Right atrium auricular region (tissue), 2 donors: ENCODE measurements at regions not wholly inside any gene's neighbourhood (a gene's known extent, or its start where the extent isn't known, plus 50 kb on each side); places are given as distances from the start of the nearest gene placed in this dataset.

Source experiments
- DNase-seq: peaks from one replicate; pipeline ENCODE4 v3.0.0-alpha.2; 2019; ENCODE audit warnings: low spot score
- H3K27ac ChIP-seq, 2 donors: fragments of 200-600 bp; sonication (generic); 1 replicate in 1 of 2; 2 replicates in 1 of 2; pipeline ENCODE4 v1.5.1; 2016 to 2019
- H3K27me3 ChIP-seq, 2 donors: fragments of 200-600 bp; sonication (generic); one replicate each; pipeline versions ENCODE4 v1.5.1 to v1.6.0; 2017 to 2019
- H3K36me3 ChIP-seq: fragments of 200-600 bp; sonication (generic); one replicate; pipeline ENCODE4 v1.5.1; 2016
- H3K4me1 ChIP-seq, 2 donors: fragments of 200-600 bp; sonication (generic); one replicate each; pipeline versions ENCODE4 v1.5.1 to v1.6.0; 2017 to 2019
- H3K4me3 ChIP-seq, 2 donors: fragments of 200-600 bp; sonication (generic); 1 replicate in 1 of 2; 2 replicates in 1 of 2; pipeline ENCODE4 v1.5.1; 2017 to 2019; ENCODE audit warnings: mild to moderate bottlenecking in 1 of 2, moderate library complexity in 1 of 2
- H3K9me3 ChIP-seq, 2 donors: fragments of 200-600 bp; sonication (generic); one replicate each; pipeline ENCODE4 v1.5.1; 2019
- TF ChIP-seq, protein P1 (sequence below), 2 donors: fragments of 200-600 bp; sonication (generic); IDR thresholded peaks; one replicate each; pipeline ENCODE4 v1.5.1; 2019; ENCODE audit warnings: antibody characterized with exemption in 2 of 2

DNA sequence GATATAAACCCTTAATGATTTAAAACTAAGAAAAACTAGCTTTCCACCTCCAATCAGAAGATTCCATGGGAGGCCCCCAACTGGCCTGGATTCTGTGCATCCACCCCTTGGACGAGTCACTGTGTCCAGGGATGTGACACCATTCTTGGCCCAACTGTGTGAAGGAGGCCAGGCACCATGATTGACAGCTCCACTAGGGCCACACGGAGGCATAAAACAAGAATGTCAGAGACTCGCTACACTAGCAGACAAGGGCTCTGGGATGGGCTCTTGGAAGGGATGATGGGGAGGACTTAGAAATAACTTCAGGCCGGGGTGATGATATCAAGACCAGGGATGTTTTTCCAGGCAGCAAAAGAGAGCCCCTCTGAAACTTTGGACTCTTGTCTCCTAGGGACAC, 117.8 kb upstream of the GNAO1 start:
- H3K4me3 ChIP-seq: no peak overlapping the region
- H3K36me3 ChIP-seq: no peaks in the 10 kb centered on the region
- DNase-seq: no peak
- H3K27ac ChIP-seq: no peak overlapping the region
- TF ChIP-seq, protein P1, sequence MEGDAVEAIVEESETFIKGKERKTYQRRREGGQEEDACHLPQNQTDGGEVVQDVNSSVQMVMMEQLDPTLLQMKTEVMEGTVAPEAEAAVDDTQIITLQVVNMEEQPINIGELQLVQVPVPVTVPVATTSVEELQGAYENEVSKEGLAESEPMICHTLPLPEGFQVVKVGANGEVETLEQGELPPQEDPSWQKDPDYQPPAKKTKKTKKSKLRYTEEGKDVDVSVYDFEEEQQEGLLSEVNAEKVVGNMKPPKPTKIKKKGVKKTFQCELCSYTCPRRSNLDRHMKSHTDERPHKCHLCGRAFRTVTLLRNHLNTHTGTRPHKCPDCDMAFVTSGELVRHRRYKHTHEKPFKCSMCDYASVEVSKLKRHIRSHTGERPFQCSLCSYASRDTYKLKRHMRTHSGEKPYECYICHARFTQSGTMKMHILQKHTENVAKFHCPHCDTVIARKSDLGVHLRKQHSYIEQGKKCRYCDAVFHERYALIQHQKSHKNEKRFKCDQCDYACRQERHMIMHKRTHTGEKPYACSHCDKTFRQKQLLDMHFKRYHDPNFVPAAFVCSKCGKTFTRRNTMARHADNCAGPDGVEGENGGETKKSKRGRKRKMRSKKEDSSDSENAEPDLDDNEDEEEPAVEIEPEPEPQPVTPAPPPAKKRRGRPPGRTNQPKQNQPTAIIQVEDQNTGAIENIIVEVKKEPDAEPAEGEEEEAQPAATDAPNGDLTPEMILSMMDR (IDR thresholded peaks at IDR 0.05): no peak
- peaks cover 0 to 6% of the 10 kb centered on the region in 2 donors for H3K4me1 ChIP-seq
- no peaks in the 10 kb centered on the region for H3K27me3 ChIP-seq
- H3K9me3 ChIP-seq: no peaks in the 10 kb centered on the region

DNA sequence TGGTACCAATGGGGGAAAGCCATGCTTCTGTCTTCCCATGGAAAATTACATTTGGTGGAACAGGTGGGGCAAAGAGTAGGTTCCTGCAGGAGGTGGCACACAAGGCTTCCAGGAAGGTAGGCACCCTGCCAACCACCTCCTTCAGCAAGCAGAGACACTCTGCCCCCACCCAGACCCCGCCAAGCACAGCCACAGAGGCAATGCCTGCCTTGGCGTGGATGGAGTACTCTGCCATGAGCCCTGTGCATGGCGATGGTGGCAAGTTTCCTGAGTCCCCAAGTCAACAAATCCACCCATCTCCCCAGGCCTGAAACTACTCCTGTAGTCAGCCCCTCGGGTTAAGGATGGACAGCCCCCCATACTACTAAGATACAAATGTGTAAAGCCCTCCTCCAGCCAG, 119.2 kb upstream of the GNAO1 start:
- Histone ChIP-seq H3K27ac (no peak overlapping the region), H3K36me3 (no peaks in the 10 kb centered on the region), H3K4me3 (no peak overlapping the region), H3K27me3 (no peaks in the 10 kb centered on the region), H3K9me3 (no peaks in the 10 kb centered on the region), H3K4me1 (peaks cover 0 to 6% of the 10 kb centered on the region in 2 donors)
- no peak for DNase-seq
- TF ChIP-seq, protein P1 (IDR thresholded peaks at IDR 0.05): no peak

DNA sequence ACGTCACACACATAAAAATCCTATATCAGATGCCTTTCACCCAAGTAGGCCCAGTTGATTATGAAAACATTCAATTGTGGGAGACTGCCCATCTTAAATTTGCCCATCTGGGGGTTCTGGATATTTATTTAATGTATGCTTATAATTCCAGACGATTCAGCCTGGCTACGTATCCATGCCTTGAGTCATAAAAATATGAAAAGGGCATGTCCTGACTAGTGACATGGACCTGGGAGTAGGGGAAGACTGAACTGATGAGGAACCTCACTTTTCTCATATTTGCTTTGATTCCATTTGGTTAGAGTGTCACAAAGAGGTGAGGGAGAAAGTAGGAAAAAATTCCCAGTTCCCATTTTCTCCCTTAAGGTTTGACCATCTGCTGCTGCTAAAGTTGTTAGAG, 122.5 kb upstream of the GNAO1 start:
- no peak for DNase-seq
- no peaks in the 10 kb centered on the region for H3K27me3 ChIP-seq
- TF ChIP-seq, protein P1 (IDR thresholded peaks at IDR 0.05): no peak
- H3K36me3 ChIP-seq: no peaks in the 10 kb centered on the region
- H3K4me3 ChIP-seq: no peak overlapping the region
- H3K4me1 ChIP-seq: no peaks in the 10 kb centered on the region
- no peak overlapping the region for H3K27ac ChIP-seq
- no peaks in the 10 kb centered on the region for H3K9me3 ChIP-seq

DNA sequence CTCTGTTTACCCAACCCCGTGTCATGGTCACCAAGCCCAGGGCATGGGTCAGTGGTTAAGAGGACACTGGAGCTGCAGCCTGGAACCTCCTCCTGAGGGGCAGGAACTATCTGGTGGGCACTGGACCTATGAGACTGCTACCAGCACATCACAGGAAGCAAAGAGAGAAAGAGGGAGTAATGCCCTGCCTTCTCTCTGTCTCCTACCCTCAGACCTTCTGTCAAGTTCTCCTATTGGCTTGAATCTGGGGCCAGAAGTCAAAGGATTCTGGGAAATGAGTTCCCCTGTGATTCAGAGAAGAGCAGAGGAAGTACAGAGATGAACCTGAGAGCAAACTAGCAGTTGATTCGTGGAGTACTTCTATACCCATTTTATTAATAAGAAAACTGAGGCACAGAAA, 123.0 kb upstream of the GNAO1 start:
- H3K36me3 ChIP-seq: no peaks in the 10 kb centered on the region
- no peaks in the 10 kb centered on the region for H3K9me3 ChIP-seq
- H3K4me1 ChIP-seq: no peaks in the 10 kb centered on the region
- H3K4me3 ChIP-seq: no peak overlapping the region
- no peak overlapping the region for H3K27ac ChIP-seq
- TF ChIP-seq, protein P1 (IDR thresholded peaks at IDR 0.05): no peak
- no peak for DNase-seq
- H3K27me3 ChIP-seq: no peaks in the 10 kb centered on the region

DNA sequence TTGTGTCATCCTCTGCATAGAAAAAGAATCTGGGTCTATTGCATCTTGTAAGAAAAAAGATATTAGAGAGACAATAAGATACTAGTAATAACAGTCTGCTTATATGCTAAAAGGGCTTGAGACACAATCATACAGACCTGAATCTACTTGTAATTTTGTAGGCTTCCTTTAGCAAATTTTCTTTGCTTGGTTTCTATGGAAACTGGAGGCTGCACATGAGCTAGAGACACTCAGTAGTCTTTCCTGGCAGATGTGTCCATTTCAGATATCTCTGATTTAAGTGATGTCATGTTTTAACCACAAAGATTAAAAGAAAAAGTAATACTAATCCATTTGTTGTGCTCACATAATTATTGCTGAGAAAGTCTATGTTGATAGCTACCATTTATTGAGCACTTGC, 123.9 kb upstream of the GNAO1 start:
- no peaks in the 10 kb centered on the region for H3K9me3 ChIP-seq
- H3K27ac ChIP-seq: no peak overlapping the region
- DNase-seq: no peak
- no peaks in the 10 kb centered on the region for H3K36me3 ChIP-seq
- TF ChIP-seq, protein P1 (IDR thresholded peaks at IDR 0.05): no peak
- no peak overlapping the region for H3K4me3 ChIP-seq
- no peaks in the 10 kb centered on the region for H3K27me3 ChIP-seq
- H3K4me1 ChIP-seq: no peaks in the 10 kb centered on the region

DNA sequence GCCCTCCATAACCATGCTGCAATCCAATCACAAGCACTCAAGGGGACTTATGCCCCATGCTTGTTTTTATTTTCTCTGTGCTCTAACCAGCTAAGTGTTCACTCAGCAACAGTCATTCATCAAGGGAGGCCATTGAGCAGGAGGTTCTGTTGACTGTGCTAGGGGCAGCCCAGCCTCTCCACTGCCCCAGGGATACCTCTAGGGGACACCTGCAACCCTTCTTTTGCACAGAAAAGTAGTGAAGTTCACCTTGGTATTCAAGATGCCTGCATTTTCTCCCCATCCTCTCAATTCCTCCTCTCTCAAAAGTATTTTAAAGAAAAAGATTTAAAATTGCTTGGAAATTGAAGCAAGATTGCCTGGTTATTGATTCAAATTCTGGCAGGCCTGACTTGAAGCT, 124.7 kb upstream of the GNAO1 start:
- H3K4me1 ChIP-seq: no peaks in the 10 kb centered on the region
- H3K4me3 ChIP-seq: no peak overlapping the region
- TF ChIP-seq, protein P1 (IDR thresholded peaks at IDR 0.05): no peak
- no peak for DNase-seq
- H3K27me3 ChIP-seq: no peaks in the 10 kb centered on the region
- no peaks in the 10 kb centered on the region for H3K9me3 ChIP-seq
- no peak overlapping the region for H3K27ac ChIP-seq
- no peaks in the 10 kb centered on the region for H3K36me3 ChIP-seq
